H1 (cell line): ENCODE measurements at regions not wholly inside any gene's neighbourhood (a gene's known extent, or its start where the extent isn't known, plus 50 kb on each side); places are given as distances from the start of the nearest gene placed in this dataset.

Experiments used
- CTCF ChIA-PET: fragments of 300-600 bp; sonication (Branson Sonifier 250); formaldehyde crosslinking; loops from one replicate; lab custom pipeline; 2021; ENCODE audit not compliant: partially characterized antibody; lab: Charles Lee
- POLR2A ChIA-PET: fragments of 300-600 bp; sonication (Branson Sonifier 250); formaldehyde crosslinking; loops from one replicate; lab custom pipeline; 2021; ENCODE audit warnings: inconsistent platforms; ENCODE audit not compliant: partially characterized antibody; lab: Charles Lee
- DNase-seq, 2 experiments: peaks; one replicate each; pipeline versions ENCODE4 v3.0.0 to v3.0.0-alpha.2; 2010 to 2022; ENCODE audit warnings: low spot score in 2 of 2, low read depth in 1 of 2, mixed read lengths in 1 of 2
- FAIRE-seq: peaks from 2 replicates; lab custom pipeline; 2011; peaks lifted over from hg19 to GRCh38; lab: Jason Lieb, UNC
- H2AFZ ChIP-seq: 2 replicates; pipeline ENCODE4 v1.8.1; 2012; ENCODE audit warnings: low read length, inconsistent platforms
- H2AK5ac ChIP-seq: 2 replicates; pipeline ENCODE4 v1.6.1; 2013; ENCODE audit warnings: low read depth, low read length
- H2BK120ac ChIP-seq: replicated peaks from 2 replicates; pipeline ENCODE3; 2013; ENCODE audit warnings: low read depth, low read length, inconsistent platforms
- H2BK12ac ChIP-seq: 2 replicates; pipeline ENCODE4 v1.6.1; 2013; ENCODE audit warnings: low read depth, low read length
- H2BK15ac ChIP-seq: 2 replicates; pipeline ENCODE4 v1.6.1; 2013; ENCODE audit warnings: low read length
- H2BK20ac ChIP-seq: 2 replicates; pipeline ENCODE4 v1.6.1; 2013; ENCODE audit warnings: low read length
- H2BK5ac ChIP-seq: 2 replicates; pipeline ENCODE4 v1.6.1; 2013; ENCODE audit warnings: low read depth, low read length
- H3K14ac ChIP-seq: 2 replicates; pipeline ENCODE4 v1.6.1; 2013; ENCODE audit warnings: inconsistent platforms; ENCODE audit not compliant: insufficient read length
- H3K18ac ChIP-seq: 2 replicates; pipeline ENCODE4 v1.6.1; 2013; ENCODE audit warnings: low read length; ENCODE audit errors: extremely low read depth
- H3K23ac ChIP-seq: 2 replicates; pipeline ENCODE4 v1.6.1; 2013; ENCODE audit warnings: inconsistent platforms; ENCODE audit not compliant: insufficient read length
- H3K23me2 ChIP-seq: 2 replicates; pipeline ENCODE4 v1.6.1; 2013; ENCODE audit warnings: low read depth, low read length
- H3K27ac ChIP-seq: 2 replicates; pipeline ENCODE4 v1.6.1; 2011; ENCODE audit warnings: low read depth, low read length, inconsistent platforms
- H3K27me3 ChIP-seq, 4 experiments: replicated peaks in 1 of 4; 1 replicate in 1 of 4; 2 replicates in 3 of 4; pipeline versions ENCODE4 v1.6.1 to v1.8.1; 2011 to 2013; ENCODE audit warnings: low read length in 3 of 4, mild to moderate bottlenecking in 3 of 4, inconsistent platforms in 2 of 4, mixed read lengths in 2 of 4, moderate library complexity in 1 of 4; ENCODE audit not compliant: control insufficient read depth in 3 of 4, insufficient read depth in 3 of 4; ENCODE audit errors: extremely low read depth in 1 of 4
- H3K36me3 ChIP-seq, 4 experiments: 2 replicates each; pipeline versions ENCODE4 v1.6.1 to v1.8.1; 2011 to 2013; ENCODE audit warnings: mild to moderate bottlenecking in 4 of 4, low read length in 3 of 4, moderate library complexity in 2 of 4, control low read depth in 1 of 4, inconsistent platforms in 1 of 4; ENCODE audit not compliant: insufficient read depth in 4 of 4, control insufficient read depth in 2 of 4
- H3K4ac ChIP-seq: replicated peaks from 2 replicates; pipeline ENCODE3; 2013; ENCODE audit warnings: low read length, low read depth, mixed read lengths, inconsistent platforms; ENCODE audit not compliant: insufficient read length
- H3K4me1 ChIP-seq, 4 experiments: replicated peaks in 1 of 4; 1 replicate in 1 of 4; 2 replicates in 3 of 4; pipeline versions ENCODE4 v1.6.1 to v1.8.1; 2011 to 2013; ENCODE audit warnings: low read length in 3 of 4, inconsistent platforms in 2 of 4, mixed read lengths in 1 of 4; ENCODE audit not compliant: insufficient read depth in 4 of 4, control insufficient read depth in 3 of 4
- H3K4me2 ChIP-seq, 2 experiments: 2 replicates each; pipeline versions ENCODE4 v1.6.1 to v1.8.1; 2011 to 2013; ENCODE audit warnings: low read depth in 2 of 2, low read length in 2 of 2, control low read depth in 1 of 2, inconsistent platforms in 1 of 2, mild to moderate bottlenecking in 1 of 2; ENCODE audit not compliant: insufficient read depth in 1 of 2
- H3K4me3 ChIP-seq, 4 experiments: fragments of 200-600, 300-600 bp in 1 of 4; sonication (generic), shearing (Covaris generic), sonication (Bioruptor Twin) in 1 of 4; 2 replicates each; pipeline versions ENCODE4 v1.5.1 to v1.8.1; 2011 to 2016; ENCODE audit warnings: low read length in 4 of 4, low read depth in 3 of 4, control low read depth in 2 of 4, inconsistent platforms in 2 of 4, mild to moderate bottlenecking in 2 of 4, mixed read lengths in 1 of 4, moderate library complexity in 1 of 4; ENCODE audit not compliant: insufficient read depth in 2 of 4; ENCODE audit errors: extremely low read depth in 1 of 4
- H3K56ac ChIP-seq: replicated peaks from 2 replicates; pipeline ENCODE3; 2013; ENCODE audit warnings: low read depth, mild to moderate bottlenecking, mixed read lengths, low read length, inconsistent platforms; ENCODE audit not compliant: insufficient read length
- H3K79me1 ChIP-seq: 2 replicates; pipeline ENCODE4 v1.6.1; 2013; ENCODE audit warnings: low read depth, low read length, control low read depth
- H3K79me2 ChIP-seq, 2 experiments: 2 replicates each; pipeline versions ENCODE4 v1.6.1 to v1.8.1; 2012 to 2013; ENCODE audit warnings: low read length in 2 of 2, mild to moderate bottlenecking in 2 of 2, inconsistent platforms in 1 of 2; ENCODE audit not compliant: insufficient read depth in 2 of 2, control insufficient read depth in 1 of 2
- H3K9ac ChIP-seq, 4 experiments: replicated peaks in 1 of 4; 1 replicate in 1 of 4; 2 replicates in 3 of 4; pipeline versions ENCODE4 v1.6.1 to v1.8.1; 2011 to 2013; ENCODE audit warnings: low read depth in 3 of 4, low read length in 3 of 4, control low read depth in 2 of 4, mild to moderate bottlenecking in 2 of 4, moderate library complexity in 2 of 4, inconsistent platforms in 1 of 4; ENCODE audit errors: extremely low read depth in 1 of 4
- H3K9me3 ChIP-seq, 2 experiments: 2 replicates each; pipeline versions ENCODE4 v1.6.1 to v1.8.1; 2012 to 2013; ENCODE audit warnings: mild to moderate bottlenecking in 2 of 2, moderate library complexity in 2 of 2, control low read depth in 1 of 2, inconsistent platforms in 1 of 2, low read depth in 1 of 2, low read length in 1 of 2, mixed read lengths in 1 of 2; ENCODE audit not compliant: insufficient read depth in 2 of 2
- H4K20me1 ChIP-seq, 2 experiments: replicated peaks in 1 of 2; 2 replicates each; pipeline versions ENCODE3 to v1.8.1; 2011 to 2013; ENCODE audit warnings: inconsistent platforms in 2 of 2, low read length in 2 of 2, mild to moderate bottlenecking in 1 of 2; ENCODE audit not compliant: insufficient read depth in 2 of 2, control insufficient read depth in 1 of 2
- H4K5ac ChIP-seq: 2 replicates; pipeline ENCODE4 v1.6.1; 2013; ENCODE audit warnings: low read length, low read depth, mixed read lengths, inconsistent platforms; ENCODE audit not compliant: insufficient read length
- H4K8ac ChIP-seq: 2 replicates; pipeline ENCODE4 v1.8.0; 2013; ENCODE audit warnings: mild to moderate bottlenecking, moderate library complexity, low read length, inconsistent platforms; ENCODE audit not compliant: insufficient read depth; ENCODE audit errors: extremely low read depth
- H4K91ac ChIP-seq: replicated peaks from 2 replicates; pipeline ENCODE3; 2013; ENCODE audit warnings: low read length, mixed read lengths, inconsistent platforms; ENCODE audit not compliant: insufficient read length
- JUN ChIP-seq: IDR thresholded peaks from 2 replicates; pipeline ENCODE4 v1.6.1; 2011; ENCODE audit warnings: low read depth, mild to moderate bottlenecking, improper control_type of control experiment, low read length
- RAD21 ChIP-seq, 2 experiments: IDR thresholded peaks in 1 of 2; conservative IDR thresholded peaks in 1 of 2; 2 replicates each; pipeline ENCODE4 v1.6.1; 2011; ENCODE audit warnings: low read depth in 2 of 2, low read length in 2 of 2, improper control_type of control experiment in 1 of 2, inconsistent platforms in 1 of 2, mild to moderate bottlenecking in 1 of 2, moderate library complexity in 1 of 2
- SIN3A ChIP-seq, 2 experiments: IDR thresholded peaks in 1 of 2; conservative IDR thresholded peaks in 1 of 2; 2 replicates each; pipeline ENCODE4 v1.6.1; 2011 to 2012; ENCODE audit warnings: low read length in 2 of 2, improper control_type of control experiment in 1 of 2, low read depth in 1 of 2, mild to moderate bottlenecking in 1 of 2
- TAF7 ChIP-seq: optimal IDR thresholded peaks from 2 replicates; pipeline ENCODE3; 2011; ENCODE audit warnings: low read depth, mild to moderate bottlenecking, inconsistent platforms, low read length, moderate library complexity, borderline replicate concordance
- WGBS, 2 experiments: shearing (Covaris generic) in 1 of 2; methylation state at CpG; one replicate each; pipeline versions ENCODE4 v1.1.6 to v1.1.7; 2013 to 2015; ENCODE audit warnings: low lambda C conversion rate in 2 of 2, mixed read lengths in 2 of 2, inconsistent platforms in 1 of 2, low coverage in 1 of 2, missing lambda C conversion rate in 1 of 2; ENCODE audit not compliant: insufficient replicate concordance in 2 of 2, insufficient coverage in 1 of 2, insufficient read length in 1 of 2; ENCODE audit errors: extremely low coverage in 1 of 2, missing lambda C conversion rate in 1 of 2; 5-methylcytosine and 5-hydroxymethylcytosine counted together
- TF ChIP-seq, protein P1 (sequence below): IDR thresholded peaks from 2 replicates; pipeline ENCODE4 v1.6.1; 2012; ENCODE audit warnings: inconsistent platforms

DNA sequence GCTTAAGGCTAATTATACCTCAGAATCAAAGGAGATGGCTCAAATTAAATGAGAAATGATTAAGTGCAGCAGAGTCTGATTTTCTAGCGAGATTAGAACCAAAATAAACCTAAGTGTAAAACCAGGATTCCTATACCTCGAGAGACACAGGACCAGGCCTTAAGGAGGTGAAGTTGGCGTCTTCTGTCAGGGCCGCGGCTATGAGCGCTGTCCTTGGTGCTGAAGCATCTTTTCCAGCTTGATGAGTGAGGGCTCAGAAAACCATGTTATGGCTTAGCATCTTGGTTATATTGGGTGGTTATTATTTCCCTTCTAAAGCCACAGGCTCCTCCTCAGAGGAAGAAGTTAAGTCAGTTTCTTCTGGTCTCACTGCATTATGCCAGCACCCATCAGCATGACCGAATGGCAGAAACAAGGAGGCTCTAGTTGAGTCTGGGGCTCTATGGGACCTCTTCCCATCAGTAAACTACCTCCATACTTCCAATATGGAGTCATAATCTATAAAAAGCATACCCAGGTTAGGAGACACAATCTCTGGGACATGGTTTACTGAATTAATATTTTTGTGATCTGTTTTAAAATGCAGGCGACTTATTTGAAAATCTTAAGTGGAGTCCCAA is 120.1 kb upstream of the NMNAT3 start:
- Histone ChIP-seq H4K8ac (no peak overlapping the region), H3K4me2 (no peak overlapping the region), H3K4me1 (no peaks in the 10 kb centered on the region), H3K79me2 (no peaks in the 10 kb centered on the region), H3K4me3 (no peak overlapping the region), H2AK5ac (no peak overlapping the region), H2BK5ac (no peak overlapping the region), H4K5ac (no peak overlapping the region), H3K27ac (no peak overlapping the region), H3K36me3 (no peaks in the 10 kb centered on the region), H3K27me3 (no peaks in the 10 kb centered on the region), H3K14ac (no peak overlapping the region), H2BK120ac (no peak overlapping the region), H2BK15ac (no peak overlapping the region), H4K91ac (no peak overlapping the region), H4K20me1 (no peaks in the 10 kb centered on the region), H3K23ac (no peak overlapping the region)
- WGBS, 2 experiments: 68% methylated on average over 8 of the region's 8 CpGs; no CpG with 5 or more reads in 1 of the 2 experiments
- DNase-seq (peak in 1 of 2 experiments; percentile 70), FAIRE-seq (peak; percentile 24)
- ChIA-PET CTCF (interaction anchor here (0.6 kb wide), 1 partner anchor 1183 kb away, joined by 3 read pairs; no protein-coding TSS in a partner anchor), POLR2A (no interaction called here)
- TF ChIP-seq JUN (no peak), TAF7 (no peak), RAD21 (IDR thresholded peaks at IDR 0.05 in 1 of 2, conservative IDR thresholded peaks at IDR 0.05 in 1 of 2; ENCODE audit: low read depth in 2 of 2, low read length in 2 of 2) (peak in 1 of 2 experiments; percentile 20; a peak in 1 of 4 replicates), SIN3A (conservative IDR thresholded peaks at IDR 0.05 in 1 of 2, IDR thresholded peaks at IDR 0.05 in 1 of 2; ENCODE audit: low read depth in 1 of 2, low read length in 2 of 2) (no peak)
- TF ChIP-seq, protein P1, sequence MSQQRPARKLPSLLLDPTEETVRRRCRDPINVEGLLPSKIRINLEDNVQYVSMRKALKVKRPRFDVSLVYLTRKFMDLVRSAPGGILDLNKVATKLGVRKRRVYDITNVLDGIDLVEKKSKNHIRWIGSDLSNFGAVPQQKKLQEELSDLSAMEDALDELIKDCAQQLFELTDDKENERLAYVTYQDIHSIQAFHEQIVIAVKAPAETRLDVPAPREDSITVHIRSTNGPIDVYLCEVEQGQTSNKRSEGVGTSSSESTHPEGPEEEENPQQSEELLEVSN: no peak
- TF ChIP-seq, all 59 proteins: peak for 1
- Histone ChIP-seq H3K9ac (no peak overlapping the region), H3K18ac (no peak overlapping the region), H2BK20ac (no peak overlapping the region), H3K4ac (no peak overlapping the region), H3K56ac (no peak overlapping the region), H3K79me1 (no peaks in the 10 kb centered on the region), H3K9me3 (no peaks in the 10 kb centered on the region), H2BK12ac (no peak overlapping the region), H3K23me2 (no peaks in the 10 kb centered on the region), H2AFZ (no peak overlapping the region)
